ENCODE measurements at regions not wholly inside any gene's neighbourhood (a gene's known extent, or its start where the extent isn't known, plus 50 kb on each side); places are given as distances from the start of the nearest gene placed in this dataset.
A peak's percentile ranks its signal among the peaks of the same experiment; 100 is the strongest.

- no peak for DNase-seq (ENCODE audit: low spot score)
Measured at GRCh38 chr13:53204598-53204997, 176.0 kb downstream of the OLFM4 start.

GRCh38 chr13:53206455-53206854 lies 177.8 kb downstream of the OLFM4 start:
- no peak for DNase-seq (ENCODE audit: low spot score)

GRCh38 chr13:53207556-53207955 lies 178.9 kb downstream of the OLFM4 start:
- no peak for DNase-seq (ENCODE audit: low spot score)

GRCh38 chr13:53214433-53214832 lies 185.8 kb downstream of the OLFM4 start:
- DNase-seq (ENCODE audit: low spot score), result no peak

- no peak for DNase-seq (ENCODE audit: low spot score)
Measured at GRCh38 chr13:53215563-53215962, 186.9 kb downstream of the OLFM4 start.

GRCh38 chr13:53216773-53217172 lies 188.2 kb downstream of the OLFM4 start:
- no peak for DNase-seq (ENCODE audit: low spot score)

- DNase-seq (ENCODE audit: low spot score), result no peak
Measured at GRCh38 chr13:53217194-53217593, 188.6 kb downstream of the OLFM4 start.

GRCh38 chr13:53220038-53220437 lies 191.4 kb downstream of the OLFM4 start:
- DNase-seq (ENCODE audit: low spot score), result no peak

GRCh38 chr13:53237696-53238095 lies 209.1 kb downstream of the OLFM4 start:
- DNase-seq (ENCODE audit: low spot score), result no peak

GRCh38 chr13:53238261-53238660 lies 209.6 kb downstream of the OLFM4 start:
- DNase-seq (ENCODE audit: low spot score), result no peak

- no peak for DNase-seq (ENCODE audit: low spot score)
Measured at GRCh38 chr13:53240401-53241025, 211.9 kb downstream of the OLFM4 start.

GRCh38 chr13:53241891-53242348 lies 213.3 kb downstream of the OLFM4 start:
- DNase-seq (ENCODE audit: low spot score), result no peak

- DNase-seq (ENCODE audit: low spot score), result no peak
Measured at GRCh38 chr13:53249236-53249635, 220.6 kb downstream of the OLFM4 start.

- DNase-seq (ENCODE audit: low spot score), result peak; percentile 80
Measured at GRCh38 chr13:53250272-53250875, 221.8 kb downstream of the OLFM4 start.

- DNase-seq (ENCODE audit: low spot score), result no peak
Measured at GRCh38 chr13:53250977-53251376, 222.4 kb downstream of the OLFM4 start.

- no peak for DNase-seq (ENCODE audit: low spot score)
Measured at GRCh38 chr13:53254500-53254899, 225.9 kb downstream of the OLFM4 start.

- DNase-seq (ENCODE audit: low spot score), result no peak
Measured at GRCh38 chr13:53255795-53256194, 227.2 kb downstream of the OLFM4 start.

- DNase-seq (ENCODE audit: low spot score), result no peak
Measured at GRCh38 chr13:53260594-53260993, 232.0 kb downstream of the OLFM4 start.

- no peak for DNase-seq (ENCODE audit: low spot score)
Measured at GRCh38 chr13:53264751-53265385, 236.3 kb downstream of the OLFM4 start.

GRCh38 chr13:53266757-53267156 lies 238.1 kb downstream of the OLFM4 start:
- DNase-seq (ENCODE audit: low spot score), result no peak

- no peak for DNase-seq (ENCODE audit: low spot score)
Measured at GRCh38 chr13:53269634-53270033, 241.0 kb downstream of the OLFM4 start.

- DNase-seq (ENCODE audit: low spot score), result no peak
Measured at GRCh38 chr13:53272873-53273272, 244.3 kb downstream of the OLFM4 start.

GRCh38 chr13:53276265-53276664 lies 247.7 kb downstream of the OLFM4 start:
- DNase-seq (ENCODE audit: low spot score), result no peak

- DNase-seq (ENCODE audit: low spot score), result no peak
Measured at GRCh38 chr13:53281677-53282076, 253.1 kb downstream of the OLFM4 start.

All from globus pallidus (tissue), 1 donor.